NB4 (cell line): ENCODE measurements at regions not wholly inside any gene's neighbourhood (a gene's known extent, or its start where the extent isn't known, plus 50 kb on each side); places are given as distances from the start of the nearest gene placed in this dataset.

Source experiments
- DNase-seq: peaks from one replicate; pipeline ENCODE4 v3.0.0; 2010; ENCODE audit warnings: low read depth
- H3K4me3 ChIP-seq: one replicate; pipeline ENCODE4 v1.5.1; 2011; ENCODE audit warnings: mild to moderate bottlenecking, low read depth, low read length, moderate library complexity
- MAX ChIP-seq: IDR thresholded peaks from 2 replicates; pipeline ENCODE4 v1.6.1; 2011; ENCODE audit warnings: low read depth, low read length
- MYC ChIP-seq: IDR thresholded peaks from 2 replicates; pipeline ENCODE4 v1.6.1; 2011; ENCODE audit warnings: low read depth, low read length
- POLR2A ChIP-seq: IDR thresholded peaks from 2 replicates; pipeline ENCODE4 v1.6.1; 2011; ENCODE audit warnings: mild to moderate bottlenecking; ENCODE audit not compliant: insufficient read length; ENCODE audit errors: extremely low read depth
- TF ChIP-seq, protein P1 (sequence below): IDR thresholded peaks from one replicate; pipeline ENCODE4 v1.5.1; 2012; ENCODE audit warnings: low read depth, low read length

- no peak for DNase-seq
- H3K4me3 ChIP-seq: no peak overlapping the region
- TF ChIP-seq, protein P1, sequence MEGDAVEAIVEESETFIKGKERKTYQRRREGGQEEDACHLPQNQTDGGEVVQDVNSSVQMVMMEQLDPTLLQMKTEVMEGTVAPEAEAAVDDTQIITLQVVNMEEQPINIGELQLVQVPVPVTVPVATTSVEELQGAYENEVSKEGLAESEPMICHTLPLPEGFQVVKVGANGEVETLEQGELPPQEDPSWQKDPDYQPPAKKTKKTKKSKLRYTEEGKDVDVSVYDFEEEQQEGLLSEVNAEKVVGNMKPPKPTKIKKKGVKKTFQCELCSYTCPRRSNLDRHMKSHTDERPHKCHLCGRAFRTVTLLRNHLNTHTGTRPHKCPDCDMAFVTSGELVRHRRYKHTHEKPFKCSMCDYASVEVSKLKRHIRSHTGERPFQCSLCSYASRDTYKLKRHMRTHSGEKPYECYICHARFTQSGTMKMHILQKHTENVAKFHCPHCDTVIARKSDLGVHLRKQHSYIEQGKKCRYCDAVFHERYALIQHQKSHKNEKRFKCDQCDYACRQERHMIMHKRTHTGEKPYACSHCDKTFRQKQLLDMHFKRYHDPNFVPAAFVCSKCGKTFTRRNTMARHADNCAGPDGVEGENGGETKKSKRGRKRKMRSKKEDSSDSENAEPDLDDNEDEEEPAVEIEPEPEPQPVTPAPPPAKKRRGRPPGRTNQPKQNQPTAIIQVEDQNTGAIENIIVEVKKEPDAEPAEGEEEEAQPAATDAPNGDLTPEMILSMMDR: no peak
- TF ChIP-seq MYC (no peak), POLR2A (no peak), MAX (no peak)
Measured at GRCh38 chr20:24146231-24146634, 157.7 kb upstream of the GGTLC1 start.

DNA sequence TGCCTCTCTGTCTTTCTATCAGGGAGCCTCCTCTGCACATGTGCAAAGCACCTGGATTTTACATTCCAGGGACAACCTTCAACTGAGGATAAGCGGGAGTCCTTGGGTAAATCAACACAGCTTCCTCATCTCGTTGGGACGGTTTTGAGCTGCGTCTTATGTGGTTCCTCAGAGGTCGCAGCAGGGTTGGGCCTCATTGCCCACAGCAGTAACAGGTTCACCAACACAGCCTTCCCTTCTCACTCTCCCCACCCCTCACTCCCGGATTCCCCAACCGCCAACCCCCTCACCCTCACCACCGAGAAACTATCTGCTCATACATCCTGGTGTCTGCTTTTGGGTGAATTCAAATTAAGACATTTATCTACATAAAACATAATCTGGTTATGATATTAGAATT is 155.8 kb upstream of the GGTLC1 start:
- no peak for TF ChIP-seq POLR2A
- TF ChIP-seq, protein P1: no peak
- no peak for TF ChIP-seq MYC
- no peak for TF ChIP-seq MAX
- H3K4me3 ChIP-seq: no peak overlapping the region
- DNase-seq: no peak

DNA sequence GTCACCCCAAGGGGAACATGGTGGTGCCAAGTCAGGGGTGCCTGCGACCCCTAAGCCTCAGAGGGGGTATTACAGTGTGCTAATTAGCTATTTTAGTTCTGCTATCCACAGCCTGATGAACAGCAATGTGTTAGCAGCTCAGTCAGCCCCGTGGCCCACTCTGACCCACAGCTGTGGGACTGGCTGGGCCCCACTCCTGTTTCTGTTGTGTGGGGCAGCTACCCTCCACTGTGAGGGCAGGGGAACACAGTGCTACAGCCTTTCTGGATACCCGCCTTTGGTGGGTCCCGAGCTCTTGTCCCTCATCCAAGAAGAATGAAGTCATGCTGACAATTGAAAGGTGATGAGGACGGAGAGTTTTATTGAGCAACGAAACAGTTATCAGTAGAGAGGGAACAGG is 152.5 kb upstream of the GGTLC1 start:
- DNase-seq: no peak
- no peak overlapping the region for H3K4me3 ChIP-seq
- TF ChIP-seq MAX (no peak), POLR2A (no peak), MYC (no peak)
- TF ChIP-seq, protein P1: no peak

GRCh38 chr20:24139846-24140245 is 151.3 kb upstream of the GGTLC1 start:
- DNase-seq: no peak
- H3K4me3 ChIP-seq: no peak overlapping the region
- TF ChIP-seq MAX (no peak), POLR2A (no peak), MYC (no peak)
- TF ChIP-seq, protein P1: no peak

DNA sequence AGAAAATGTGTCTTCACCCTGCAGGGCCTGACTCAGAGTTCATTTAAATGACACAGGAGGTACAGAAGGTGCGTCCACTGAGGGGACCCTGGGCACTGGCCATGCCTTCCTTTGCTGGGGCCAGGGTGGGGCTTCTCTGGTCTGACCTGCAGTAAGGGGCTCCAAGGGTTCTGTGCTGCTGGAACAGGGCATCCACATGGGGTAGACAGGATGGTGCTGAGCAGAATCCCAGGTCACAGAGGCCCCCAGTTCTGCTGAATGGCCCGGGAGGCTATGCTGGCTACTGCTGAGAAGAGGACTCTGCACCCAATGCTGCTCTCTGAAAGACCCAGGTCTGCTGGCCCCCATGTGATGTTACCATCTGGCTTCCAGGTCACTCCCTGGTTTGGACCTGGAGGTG is 150.4 kb upstream of the GGTLC1 start:
- TF ChIP-seq POLR2A: no peak
- no peak for TF ChIP-seq MYC
- no peak for TF ChIP-seq MAX
- TF ChIP-seq, protein P1: no peak
- DNase-seq: no peak
- no peak overlapping the region for H3K4me3 ChIP-seq

DNA sequence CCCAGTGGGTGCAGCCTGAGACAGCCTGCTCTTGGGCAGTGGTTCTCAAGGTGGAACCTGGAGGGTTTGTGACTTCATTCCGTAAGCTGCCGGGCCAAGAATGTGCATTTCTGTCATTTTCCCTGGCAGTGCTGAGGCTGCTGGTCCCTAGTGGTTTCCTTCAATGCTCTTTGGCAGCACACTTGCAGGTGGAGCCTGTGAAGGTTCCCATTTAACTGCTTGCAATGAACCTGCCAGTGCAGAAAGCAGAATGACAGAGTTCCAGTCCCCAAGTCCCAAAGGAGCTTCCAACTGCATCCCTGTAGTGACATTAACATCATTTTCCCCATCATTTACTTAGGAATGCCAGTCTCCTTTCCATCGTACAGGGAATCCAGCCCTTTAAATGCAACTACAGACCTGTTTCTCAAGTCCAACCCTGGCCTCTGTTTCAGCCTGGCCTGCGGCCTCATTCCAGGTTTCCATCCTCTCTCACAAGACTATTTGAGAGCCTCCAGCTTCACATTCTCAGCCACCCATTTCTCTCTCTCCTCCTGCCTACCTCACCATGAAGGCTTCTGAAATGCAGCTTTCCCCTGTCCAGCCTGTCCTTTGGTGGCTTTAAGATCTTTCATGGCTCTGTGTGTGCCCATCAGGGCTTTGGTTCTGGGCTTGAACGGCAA is 149.7 kb upstream of the GGTLC1 start:
- TF ChIP-seq, protein P1: no peak
- TF ChIP-seq MAX (no peak), MYC (no peak), POLR2A (no peak)
- no peak overlapping the region for H3K4me3 ChIP-seq
- DNase-seq: no peak
